Natural killer cell treated with Interleukin-12 subunit alpha and Interleukin-12 subunit beta and Interleukin-15 and Interleukin-18, amount 100 ng/mL, for 72 hours (primary cell): ENCODE measurements at regions not wholly inside any gene's neighbourhood (a gene's known extent, or its start where the extent isn't known, plus 50 kb on each side); places are given as distances from the start of the nearest gene placed in this dataset.
"Not testable (repeated sequence)": the region's sequence is repeated elsewhere in the genome, so short reads cannot be mapped to it uniquely, and the experiment has no call there.

Experiments
- ATAC-seq, 2 donors: fragments of 150-1000 bp; cut with Tn5 transposase in 1 of 2; sonication (Bioruptor Pico), chemical (Tn5 transposase) in 1 of 2; 2 replicates each; pipeline ENCODE4 v1.10.0; 2021
- DNase-seq: peaks from one replicate; pipeline ENCODE4 v3.0.0; 2022; ENCODE audit warnings: low spot score
- H3K27ac Mint-ChIP-seq, 2 donors: 1 replicate in 1 of 2; 2 replicates in 1 of 2; pipeline ENCODE4 v1.8.0; 2022; ENCODE audit warnings: mixed read lengths in 2 of 2, mild to moderate bottlenecking in 1 of 2, moderate library complexity in 1 of 2
- H3K27me3 Mint-ChIP-seq, 2 donors: 1 replicate in 1 of 2; 2 replicates in 1 of 2; pipeline ENCODE4 v1.8.0; 2022; ENCODE audit warnings: mixed read lengths in 2 of 2
- H3K36me3 Mint-ChIP-seq: one replicate; pipeline ENCODE4 v1.8.0; 2022; ENCODE audit warnings: mixed read lengths
- H3K4me1 Mint-ChIP-seq, 2 donors: 1 replicate in 1 of 2; 2 replicates in 1 of 2; pipeline ENCODE4 v1.8.0; 2022; ENCODE audit warnings: low read depth in 2 of 2, mixed read lengths in 2 of 2, mild to moderate bottlenecking in 1 of 2
- H3K4me3 Mint-ChIP-seq: one replicate; pipeline ENCODE4 v1.8.0; 2022; ENCODE audit warnings: mixed read lengths
- H3K9me3 Mint-ChIP-seq: 2 replicates; pipeline ENCODE4 v1.8.0; 2022; ENCODE audit warnings: mixed read lengths

DNA sequence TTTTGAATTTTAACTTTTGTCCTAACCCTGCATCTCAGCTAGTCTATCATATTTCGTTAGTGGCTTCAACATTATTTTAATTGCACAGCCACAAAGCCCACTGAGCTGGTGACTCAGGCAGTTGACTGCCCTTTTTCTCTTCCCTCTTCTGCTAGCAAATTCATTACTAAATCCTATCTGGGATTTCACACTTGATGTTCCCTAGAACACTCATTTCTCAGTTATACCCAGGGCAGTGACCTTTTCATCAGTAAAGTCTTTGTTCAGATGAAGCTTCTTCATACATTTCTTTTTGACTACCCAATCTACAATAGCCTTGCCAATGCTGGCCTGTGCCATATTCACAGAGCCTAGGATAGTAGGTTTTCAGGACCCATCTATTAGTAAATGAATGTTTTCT is 107.0 kb downstream of the ATXN7L3B start:
- no peak for DNase-seq
- Mint-ChIP-seq H3K36me3 (no peaks in the 10 kb centered on the region), H3K4me3 (no peak overlapping the region), H3K27ac (no peak overlapping the region), H3K27me3 (no peaks in the 10 kb centered on the region), H3K9me3 (no peaks in the 10 kb centered on the region), H3K4me1 (no peaks in the 10 kb centered on the region)
- ATAC-seq, result no peak

DNA sequence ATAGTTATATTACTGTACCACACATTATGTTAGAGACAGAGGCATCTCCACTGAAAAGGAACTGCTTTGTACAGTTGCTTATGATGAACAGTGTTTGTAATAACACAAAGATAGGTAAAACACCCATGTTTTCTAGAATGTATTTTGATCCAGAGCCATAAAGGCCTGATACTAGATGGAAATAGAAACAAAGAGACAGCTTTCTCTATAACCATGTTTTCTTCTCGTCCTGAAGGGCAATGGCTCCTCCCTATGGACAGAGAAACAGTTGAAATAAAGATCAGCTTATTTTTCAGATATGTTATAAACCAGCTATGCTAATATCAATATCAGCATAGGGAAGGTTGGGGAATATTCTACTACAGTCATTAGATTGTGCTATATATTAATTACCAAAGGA is 109.2 kb downstream of the ATXN7L3B start:
- Mint-ChIP-seq H3K36me3 (no peaks in the 10 kb centered on the region), H3K4me3 (no peak overlapping the region), H3K9me3 (no peaks in the 10 kb centered on the region), H3K27ac (no peak overlapping the region), H3K27me3 (no peaks in the 10 kb centered on the region), H3K4me1 (no peaks in the 10 kb centered on the region)
- ATAC-seq (no peak), DNase-seq (no peak)

DNA sequence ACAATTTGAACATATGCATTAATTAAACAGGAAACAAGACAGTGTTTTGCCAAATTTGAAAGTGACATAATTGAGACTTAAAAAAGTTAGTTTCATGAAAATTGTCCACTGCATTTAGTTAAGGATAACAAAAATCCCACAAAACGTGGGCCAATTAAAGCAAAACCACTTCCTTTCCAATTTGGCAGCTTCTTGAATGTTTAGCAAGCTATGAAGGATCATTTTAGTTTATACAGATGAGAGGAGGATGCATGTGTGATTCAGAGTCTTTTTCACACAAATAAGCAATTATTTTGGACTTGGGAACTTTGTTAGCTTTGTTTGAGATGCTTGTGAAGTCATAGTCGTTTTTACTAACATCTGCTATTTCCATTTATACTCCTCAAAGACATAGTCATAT is 109.6 kb downstream of the ATXN7L3B start:
- Mint-ChIP-seq H3K27ac (no peak overlapping the region), H3K4me1 (no peaks in the 10 kb centered on the region)
- no peak for DNase-seq

DNA sequence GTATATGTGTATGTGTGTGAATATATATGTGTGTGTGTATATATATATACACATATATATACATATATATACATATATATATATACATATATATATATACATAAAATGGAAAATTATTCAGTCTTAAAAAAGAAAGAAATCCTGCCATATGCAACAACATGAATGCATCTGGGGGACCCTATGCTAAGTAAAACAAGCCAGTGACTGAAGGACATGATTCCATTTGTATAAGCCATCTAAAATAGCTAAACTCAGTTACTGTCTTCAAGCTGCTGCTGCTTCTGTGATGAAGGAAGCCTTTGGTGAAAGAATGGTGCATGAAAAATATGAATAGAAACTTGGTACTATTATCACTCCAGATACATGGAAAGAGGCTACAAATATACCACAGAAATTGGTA is 118.6 kb downstream of the ATXN7L3B start:
- DNase-seq (no peak), ATAC-seq (no peak)
- Mint-ChIP-seq H3K27me3 (no peaks in the 10 kb centered on the region), H3K4me3 (no peak overlapping the region), H3K9me3 (peaks cover 6% of the 10 kb centered on the region), H3K36me3 (no peaks in the 10 kb centered on the region), H3K27ac (no peak overlapping the region), H3K4me1 (no peaks in the 10 kb centered on the region)

More for the DNA sequence above, 109.6 kb downstream of the ATXN7L3B start:
- ATAC-seq, result no peak
- no peak overlapping the region for H3K4me3 Mint-ChIP-seq
- H3K36me3 Mint-ChIP-seq, result no peaks in the 10 kb centered on the region
- H3K27me3 Mint-ChIP-seq, result no peaks in the 10 kb centered on the region
- no peaks in the 10 kb centered on the region for H3K9me3 Mint-ChIP-seq

DNA sequence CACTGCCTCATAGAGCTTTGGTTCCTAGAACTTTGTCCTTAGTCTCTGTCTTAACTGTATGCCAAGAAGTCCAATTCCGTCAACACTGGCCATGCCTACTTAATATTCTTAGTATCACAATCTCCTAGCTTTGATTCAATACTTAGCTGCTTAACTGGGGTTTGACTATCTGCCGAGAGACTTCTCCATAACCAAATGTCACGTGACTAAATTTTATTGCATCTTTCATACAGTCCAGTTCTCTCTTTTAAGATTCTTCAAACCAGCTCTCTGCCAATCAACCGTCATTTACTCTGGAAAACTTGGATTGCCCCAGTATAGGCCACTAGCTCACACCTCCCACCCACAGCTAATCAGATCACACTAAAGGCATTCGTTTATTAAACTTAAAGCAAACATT is 122.8 kb downstream of the ATXN7L3B start:
- H3K9me3 Mint-ChIP-seq, result no peaks in the 10 kb centered on the region
- ATAC-seq, result no peak

DNA sequence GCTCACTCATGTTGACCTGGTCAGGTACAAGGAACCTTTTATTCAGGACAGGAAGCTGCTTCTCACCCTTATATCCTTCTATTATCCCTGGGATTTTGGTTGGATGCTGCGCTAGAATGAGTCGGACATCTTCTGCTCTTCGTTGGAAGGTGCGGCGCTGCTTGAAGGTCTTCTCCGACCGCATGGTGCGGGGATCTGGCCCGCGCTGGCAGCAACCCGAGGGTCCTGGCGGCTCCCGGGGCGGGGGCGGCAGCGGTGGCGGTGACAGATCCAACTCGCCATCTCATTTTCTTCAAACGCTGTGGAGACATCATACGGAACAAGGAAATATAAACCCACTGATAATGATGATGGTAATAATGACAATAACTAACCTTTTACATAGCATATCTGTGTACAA is 126.3 kb downstream of the ATXN7L3B start:
- no peak for DNase-seq
- no peak overlapping the region for H3K27ac Mint-ChIP-seq
- H3K27me3 Mint-ChIP-seq, result peaks cover 0 to 7% of the 10 kb centered on the region in 2 donors
- no peaks in the 10 kb centered on the region for H3K36me3 Mint-ChIP-seq
- H3K4me3 Mint-ChIP-seq, result no peak overlapping the region
- ATAC-seq, result no peak
- H3K9me3 Mint-ChIP-seq, result no peaks in the 10 kb centered on the region
- no peaks in the 10 kb centered on the region for H3K4me1 Mint-ChIP-seq

More for the DNA sequence above, 122.8 kb downstream of the ATXN7L3B start:
- no peak for DNase-seq
- no peaks in the 10 kb centered on the region for H3K36me3 Mint-ChIP-seq
- no peak overlapping the region for H3K4me3 Mint-ChIP-seq
- no peak overlapping the region for H3K27ac Mint-ChIP-seq
- no peaks in the 10 kb centered on the region for H3K27me3 Mint-ChIP-seq
- no peaks in the 10 kb centered on the region for H3K4me1 Mint-ChIP-seq

DNA sequence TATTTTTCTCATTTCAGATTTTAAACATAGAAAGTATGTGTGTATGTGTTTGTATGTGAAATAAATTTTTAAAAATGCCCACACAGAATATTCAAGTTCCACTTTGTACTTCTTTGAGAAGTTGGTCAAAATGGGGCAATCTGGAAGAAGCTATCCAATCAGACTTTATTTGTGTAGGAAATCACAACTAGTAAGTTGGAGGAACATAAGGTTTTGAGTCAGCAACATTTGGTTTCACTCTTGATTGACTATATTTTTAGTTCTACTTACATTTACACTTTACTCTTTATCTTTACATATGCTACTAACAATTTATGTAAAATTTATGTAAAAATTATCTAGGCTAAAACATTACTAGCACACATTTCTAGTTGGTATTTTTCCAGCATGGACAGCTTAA is 128.1 kb downstream of the ATXN7L3B start:
- Mint-ChIP-seq H3K4me1 (no peaks in the 10 kb centered on the region), H3K4me3 (no peak overlapping the region), H3K9me3 (no peaks in the 10 kb centered on the region), H3K27ac (no peak overlapping the region), H3K27me3 (peaks cover 0 to 7% of the 10 kb centered on the region in 2 donors), H3K36me3 (no peaks in the 10 kb centered on the region)
- ATAC-seq, result no peak
- no peak for DNase-seq

DNA sequence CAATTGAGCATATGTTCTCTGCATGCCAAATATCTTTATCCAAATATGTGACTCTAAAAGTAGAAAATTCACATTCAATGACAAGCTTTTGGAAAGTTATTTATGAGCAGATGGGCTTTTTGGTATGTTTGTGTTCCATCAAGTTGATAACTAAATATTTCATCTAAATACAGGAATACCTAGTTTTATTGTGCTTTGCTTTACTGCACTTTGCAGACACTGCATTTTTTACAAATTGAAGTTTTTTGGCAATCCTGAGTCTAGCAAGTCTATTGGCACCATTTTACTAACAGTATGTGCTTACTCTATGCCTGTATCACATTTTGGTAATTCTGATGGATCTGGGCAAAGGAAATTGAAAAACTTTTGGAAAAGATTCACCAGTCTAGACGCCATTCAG is 133.8 kb downstream of the ATXN7L3B start:
- no peak overlapping the region for H3K27ac Mint-ChIP-seq
- no peaks in the 10 kb centered on the region for H3K4me1 Mint-ChIP-seq
- H3K9me3 Mint-ChIP-seq, result no peaks in the 10 kb centered on the region
- no peaks in the 10 kb centered on the region for H3K36me3 Mint-ChIP-seq
- DNase-seq (no peak), ATAC-seq (no peak)
- peaks cover 0 to 1% of the 10 kb centered on the region in 2 donors for H3K27me3 Mint-ChIP-seq
- no peak overlapping the region for H3K4me3 Mint-ChIP-seq

DNA sequence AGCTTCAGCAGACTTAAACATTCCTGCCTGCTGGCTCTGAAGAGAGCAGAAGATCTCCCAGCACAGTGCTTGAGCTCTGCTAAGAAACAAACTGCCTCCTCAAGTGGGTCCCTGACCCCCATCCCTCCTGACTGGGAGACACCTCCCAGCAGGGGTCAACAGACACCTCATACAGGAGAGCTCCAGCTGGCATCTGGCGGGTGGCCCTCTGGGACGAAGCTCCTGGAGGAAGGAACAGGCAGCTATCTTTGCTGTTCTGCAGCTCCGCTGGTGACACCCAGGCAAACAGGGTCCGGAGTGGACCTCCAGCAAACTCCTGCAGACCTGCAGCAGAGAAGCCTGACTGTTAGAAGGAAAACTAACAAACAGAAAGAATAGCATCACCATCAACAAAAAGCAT is 139.3 kb downstream of the ATXN7L3B start:
- not testable (repeated sequence) for H3K9me3 Mint-ChIP-seq, H3K36me3 Mint-ChIP-seq, H3K27ac Mint-ChIP-seq, DNase-seq, H3K27me3 Mint-ChIP-seq, H3K4me3 Mint-ChIP-seq, ATAC-seq, H3K4me1 Mint-ChIP-seq

DNA sequence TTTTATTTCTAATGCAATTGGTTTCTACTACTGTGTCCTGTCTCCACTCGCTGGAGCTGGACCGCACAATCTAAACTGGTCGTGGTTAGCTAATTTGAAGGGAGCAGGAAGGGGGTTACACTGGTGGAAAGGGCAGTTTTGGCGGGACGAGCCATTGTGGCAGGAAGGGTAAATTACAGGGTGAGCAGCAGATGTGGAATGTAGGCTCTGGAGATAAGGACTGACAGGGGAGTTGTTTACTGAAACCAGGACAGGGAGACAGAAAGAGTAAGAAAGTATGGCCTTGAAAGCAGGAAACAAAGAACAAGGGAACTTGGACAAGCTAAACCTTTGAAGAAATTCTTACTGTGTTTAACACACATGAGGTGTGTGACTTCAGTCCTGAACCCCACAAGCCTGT is 147.8 kb downstream of the ATXN7L3B start:
- no peaks in the 10 kb centered on the region for H3K4me1 Mint-ChIP-seq
- H3K36me3 Mint-ChIP-seq, result no peaks in the 10 kb centered on the region
- H3K27ac Mint-ChIP-seq, result no peak overlapping the region
- no peak for DNase-seq
- no peak for ATAC-seq
- no peaks in the 10 kb centered on the region for H3K27me3 Mint-ChIP-seq
- peaks cover 4% of the 10 kb centered on the region for H3K9me3 Mint-ChIP-seq
- no peak overlapping the region for H3K4me3 Mint-ChIP-seq

DNA sequence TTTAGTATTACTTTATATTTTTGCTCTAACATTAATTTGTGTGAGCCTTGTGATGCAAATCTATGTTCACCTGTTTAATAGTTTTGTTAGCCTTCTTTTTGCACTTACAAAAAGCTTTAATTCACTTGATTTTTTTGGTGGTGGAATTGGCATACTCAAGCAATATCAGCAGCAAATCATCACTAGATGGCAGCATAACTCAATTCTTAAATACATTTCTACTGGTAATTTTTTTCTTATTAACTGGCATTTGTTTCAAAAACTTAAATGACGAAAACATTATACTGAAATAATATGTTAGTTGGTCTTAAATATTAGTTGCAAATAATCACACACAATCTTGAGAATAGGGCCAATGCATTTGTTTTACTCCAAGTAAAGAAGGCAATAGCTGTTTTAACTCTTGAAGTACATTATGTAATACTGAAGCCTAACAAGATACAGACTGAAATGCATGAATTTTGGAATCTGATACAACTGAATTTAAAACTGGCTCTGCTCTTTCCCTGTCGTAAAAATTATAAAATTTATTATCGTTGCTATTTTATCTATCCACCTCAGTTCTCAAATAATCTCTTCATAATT is 151.5 kb downstream of the ATXN7L3B start:
- DNase-seq, result no peak
- H3K36me3 Mint-ChIP-seq, result no peaks in the 10 kb centered on the region
- ATAC-seq, result no peak

DNA sequence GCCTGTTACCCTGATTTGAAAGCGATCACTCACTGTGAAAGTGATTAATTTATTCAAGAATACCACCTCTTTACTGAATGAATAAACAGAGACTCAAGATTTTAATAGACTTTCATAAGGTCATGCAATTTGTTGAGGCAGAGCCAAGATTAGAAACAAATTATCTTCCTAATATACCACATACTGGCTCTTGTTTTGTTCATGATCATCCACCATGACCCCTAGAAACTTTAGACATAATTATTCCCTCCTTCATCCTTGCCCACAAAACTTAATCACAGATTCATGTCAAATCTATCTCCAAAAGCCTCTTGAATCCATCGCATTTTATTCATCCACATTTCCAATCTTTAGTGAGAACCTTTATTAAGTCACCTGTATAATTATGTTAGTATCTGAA is 152.3 kb downstream of the ATXN7L3B start:
- Mint-ChIP-seq H3K27ac (no peak overlapping the region), H3K9me3 (peaks cover 4% of the 10 kb centered on the region), H3K4me1 (no peaks in the 10 kb centered on the region), H3K36me3 (no peaks in the 10 kb centered on the region), H3K27me3 (no peaks in the 10 kb centered on the region), H3K4me3 (no peak overlapping the region)
- ATAC-seq (no peak), DNase-seq (no peak)

More for the DNA sequence above, 151.5 kb downstream of the ATXN7L3B start:
- H3K27me3 Mint-ChIP-seq, result no peaks in the 10 kb centered on the region
- peaks cover 4% of the 10 kb centered on the region for H3K9me3 Mint-ChIP-seq
- no peak overlapping the region for H3K4me3 Mint-ChIP-seq
- no peak overlapping the region for H3K27ac Mint-ChIP-seq
- no peaks in the 10 kb centered on the region for H3K4me1 Mint-ChIP-seq

DNA sequence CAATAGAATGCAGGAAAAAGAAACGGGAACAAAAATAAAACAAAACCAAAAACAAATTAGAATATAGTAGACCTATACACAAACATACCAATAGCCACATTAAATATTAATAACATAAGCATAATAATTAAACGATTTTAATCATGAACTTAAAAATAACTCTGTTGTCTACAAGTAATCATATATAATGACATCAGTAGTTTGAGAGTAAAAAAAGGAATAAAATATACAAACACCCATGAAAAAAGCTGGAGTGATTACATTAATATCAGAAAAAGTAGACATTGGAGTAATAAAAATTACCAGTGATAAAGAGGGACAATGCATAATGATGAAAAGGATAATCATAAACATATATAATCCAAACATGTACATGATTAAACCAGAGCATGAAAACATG is 181.8 kb downstream of the ATXN7L3B start:
- no peaks in the 10 kb centered on the region for H3K4me1 Mint-ChIP-seq
- H3K27me3 Mint-ChIP-seq, result no peaks in the 10 kb centered on the region
- no peak overlapping the region for H3K27ac Mint-ChIP-seq
- no peak for DNase-seq
- H3K9me3 Mint-ChIP-seq, result peaks cover 3% of the 10 kb centered on the region
- ATAC-seq, result no peak
- no peak overlapping the region for H3K4me3 Mint-ChIP-seq
- H3K36me3 Mint-ChIP-seq, result no peaks in the 10 kb centered on the region

DNA sequence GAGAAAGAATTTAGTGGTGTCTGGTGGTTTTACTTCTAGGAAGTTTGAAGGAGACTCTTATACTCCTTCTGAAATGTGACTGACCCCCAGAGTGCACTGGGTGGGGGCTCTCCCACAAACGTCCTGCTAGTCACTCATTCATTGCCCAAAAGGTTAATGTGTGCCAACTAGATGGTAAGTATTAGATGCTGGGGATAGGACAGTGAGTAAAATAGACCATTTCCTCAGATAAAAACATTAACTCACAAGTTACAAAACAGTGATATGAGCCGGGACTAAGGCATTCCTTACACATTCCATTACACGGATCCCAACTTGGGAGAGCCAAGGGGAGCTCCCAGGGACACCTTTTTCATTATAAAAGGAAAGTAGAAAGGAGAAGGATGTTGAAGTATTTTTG is 185.1 kb downstream of the ATXN7L3B start:
- H3K4me1 Mint-ChIP-seq, result no peaks in the 10 kb centered on the region
- H3K36me3 Mint-ChIP-seq, result no peaks in the 10 kb centered on the region
- DNase-seq (no peak), ATAC-seq (no peak)
- no peak overlapping the region for H3K27ac Mint-ChIP-seq
- peaks cover 3% of the 10 kb centered on the region for H3K9me3 Mint-ChIP-seq
- no peak overlapping the region for H3K4me3 Mint-ChIP-seq
- H3K27me3 Mint-ChIP-seq, result no peaks in the 10 kb centered on the region

DNA sequence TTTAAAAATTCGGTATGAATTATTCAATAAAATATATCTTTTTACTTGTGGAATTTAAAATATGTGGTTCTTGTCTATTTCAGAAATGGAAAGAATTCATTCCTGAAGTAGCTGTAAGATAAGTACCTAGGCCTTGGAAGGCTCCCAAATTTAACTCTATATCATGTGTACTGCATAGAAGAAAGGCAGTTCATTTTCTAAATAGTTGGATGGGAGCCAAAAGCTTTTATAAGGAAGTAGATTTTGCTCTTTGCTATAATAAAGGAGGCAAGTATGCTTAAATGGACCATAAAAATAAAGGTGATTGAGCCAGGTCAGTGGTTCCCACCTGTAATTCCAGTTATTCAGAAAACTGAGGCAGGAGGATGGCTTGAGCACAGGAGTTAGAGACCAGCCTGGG is 187.5 kb downstream of the ATXN7L3B start:
- Mint-ChIP-seq H3K4me1 (no peaks in the 10 kb centered on the region), H3K36me3 (no peaks in the 10 kb centered on the region), H3K27ac (no peak overlapping the region), H3K9me3 (peaks cover 6% of the 10 kb centered on the region), H3K4me3 (no peak overlapping the region), H3K27me3 (no peaks in the 10 kb centered on the region)
- DNase-seq, result no peak
- no peak for ATAC-seq
